ENCODE measurements at regions not wholly inside any gene's neighbourhood (a gene's known extent, or its start where the extent isn't known, plus 50 kb on each side); places are given as distances from the start of the nearest gene placed in this dataset.

DNA sequence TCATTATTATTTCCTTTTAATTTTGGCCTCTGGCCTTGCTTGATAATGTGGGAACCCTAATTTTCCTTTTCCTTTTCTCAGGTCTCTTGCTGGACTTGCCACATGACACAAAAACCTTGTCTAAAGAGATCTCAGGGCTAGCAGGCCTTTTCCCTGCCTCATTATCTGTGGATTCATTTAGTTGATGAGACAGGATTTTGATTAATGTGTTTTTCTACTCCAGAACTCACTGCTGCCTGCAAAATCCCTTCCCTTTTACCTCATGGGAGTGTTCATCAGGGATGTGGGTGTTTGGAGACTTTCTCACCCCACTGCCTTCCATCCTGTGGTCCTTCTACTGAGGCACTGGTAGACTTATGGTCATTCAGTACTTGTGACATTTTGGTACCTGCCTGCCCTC, 56.2 kb upstream of the MAMDC2 start (continued):
- TF ChIP-seq RFX5 (IDR thresholded peaks at IDR 0.05; ENCODE audit: borderline replicate concordance, low read depth, low read length) (no peak), MAFK (IDR thresholded peaks at IDR 0.05; ENCODE audit: low read depth, low read length) (no peak), SIX5 (IDR thresholded peaks at IDR 0.05; ENCODE audit: low read depth, low read length) (no peak), TAF7 (optimal IDR thresholded peaks at IDR 0.05; ENCODE audit: borderline replicate concordance, low read depth, low read length) (no peak), POLR2A (IDR thresholded peaks at IDR 0.05; ENCODE audit: control extremely low read depth in 1 of 2, low read depth in 2 of 2, low read length in 2 of 2) (no peak)

Data from H1 (cell line).